Tibial artery (tissue), 4 donors: ENCODE measurements at regions not wholly inside any gene's neighbourhood (a gene's known extent, or its start where the extent isn't known, plus 50 kb on each side); places are given as distances from the start of the nearest gene placed in this dataset.

ENCODE experiments used
- DNase-seq, 2 donors: peaks; one replicate each; pipeline ENCODE4 v3.0.0-alpha.2; 2019
- H3K27ac ChIP-seq, 2 donors: fragments of 200-600 bp; sonication (generic) in 1 of 2; 1 replicate in 1 of 2; 2 replicates in 1 of 2; pipeline ENCODE4 v1.5.1; 2018 to 2019; ENCODE audit warnings: mild to moderate bottlenecking in 1 of 2
- H3K27me3 ChIP-seq, 2 donors: fragments of 200-600 bp; sonication (generic) in 1 of 2; one replicate each; pipeline versions ENCODE4 v1.5.1 to v1.6.0; 2016 to 2019
- H3K36me3 ChIP-seq, 3 donors: fragments of 200-600 bp; sonication (generic) in 2 of 3; one replicate each; pipeline ENCODE4 v1.5.1; 2016 to 2019; ENCODE audit warnings: mild to moderate bottlenecking in 2 of 3
- H3K4me1 ChIP-seq, 4 donors: fragments of 200-600 bp; sonication (generic) in 2 of 4; 1 replicate in 3 of 4; 2 replicates in 1 of 4; pipeline ENCODE4 v1.5.1; 2016 to 2019
- H3K4me3 ChIP-seq, 2 donors: fragments of 200-600 bp; sonication (generic) in 1 of 2; 1 replicate in 1 of 2; 2 replicates in 1 of 2; pipeline ENCODE4 v1.5.1; 2018 to 2019; ENCODE audit warnings: mild to moderate bottlenecking in 2 of 2
- H3K9me3 ChIP-seq, 3 donors: fragments of 200-600 bp; sonication (generic) in 1 of 3; one replicate each; pipeline ENCODE4 v1.5.1; 2016 to 2019
- intact Hi-C: fragments of 100-400 bp; cut with DNase I; formaldehyde crosslinking; loops from one replicate; pipeline ENCODE4 v1.15.0; 2023; ENCODE audit warnings: low total_unique reads
- TF ChIP-seq, protein P1 (sequence below), 2 experiments: fragments of 200-600 bp in 1 of 2; fragments of 450-650 bp in 1 of 2; IDR thresholded peaks; one replicate each; pipeline ENCODE4 v1.5.1; 2017 to 2019; ENCODE audit warnings: antibody characterized with exemption in 2 of 2, mild to moderate bottlenecking in 1 of 2, moderate library complexity in 1 of 2

- intact Hi-C loops, result no loop called here
- no peaks in the 10 kb centered on the region for H3K4me1 ChIP-seq
- TF ChIP-seq, protein P1, sequence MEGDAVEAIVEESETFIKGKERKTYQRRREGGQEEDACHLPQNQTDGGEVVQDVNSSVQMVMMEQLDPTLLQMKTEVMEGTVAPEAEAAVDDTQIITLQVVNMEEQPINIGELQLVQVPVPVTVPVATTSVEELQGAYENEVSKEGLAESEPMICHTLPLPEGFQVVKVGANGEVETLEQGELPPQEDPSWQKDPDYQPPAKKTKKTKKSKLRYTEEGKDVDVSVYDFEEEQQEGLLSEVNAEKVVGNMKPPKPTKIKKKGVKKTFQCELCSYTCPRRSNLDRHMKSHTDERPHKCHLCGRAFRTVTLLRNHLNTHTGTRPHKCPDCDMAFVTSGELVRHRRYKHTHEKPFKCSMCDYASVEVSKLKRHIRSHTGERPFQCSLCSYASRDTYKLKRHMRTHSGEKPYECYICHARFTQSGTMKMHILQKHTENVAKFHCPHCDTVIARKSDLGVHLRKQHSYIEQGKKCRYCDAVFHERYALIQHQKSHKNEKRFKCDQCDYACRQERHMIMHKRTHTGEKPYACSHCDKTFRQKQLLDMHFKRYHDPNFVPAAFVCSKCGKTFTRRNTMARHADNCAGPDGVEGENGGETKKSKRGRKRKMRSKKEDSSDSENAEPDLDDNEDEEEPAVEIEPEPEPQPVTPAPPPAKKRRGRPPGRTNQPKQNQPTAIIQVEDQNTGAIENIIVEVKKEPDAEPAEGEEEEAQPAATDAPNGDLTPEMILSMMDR (IDR thresholded peaks at IDR 0.05), result no peak
- no peak for DNase-seq
- no peaks in the 10 kb centered on the region for H3K27me3 ChIP-seq
- H3K9me3 ChIP-seq, result no peaks in the 10 kb centered on the region
- H3K36me3 ChIP-seq, result no peaks in the 10 kb centered on the region
- H3K27ac ChIP-seq, result no peak overlapping the region
- H3K4me3 ChIP-seq, result no peak overlapping the region
Observed at GRCh38 chr2:8592736-8593135, 89.1 kb upstream of the ID2 start.

GRCh38 chr2:8593243-8593642 lies 88.6 kb upstream of the ID2 start:
- Histone ChIP-seq H3K27ac (no peak overlapping the region), H3K9me3 (no peaks in the 10 kb centered on the region), H3K4me3 (no peak overlapping the region), H3K27me3 (no peaks in the 10 kb centered on the region), H3K4me1 (no peaks in the 10 kb centered on the region), H3K36me3 (no peaks in the 10 kb centered on the region)
- TF ChIP-seq, protein P1 (IDR thresholded peaks at IDR 0.05), result no peak
- intact Hi-C loops, result no loop called here
- no peak for DNase-seq

DNA sequence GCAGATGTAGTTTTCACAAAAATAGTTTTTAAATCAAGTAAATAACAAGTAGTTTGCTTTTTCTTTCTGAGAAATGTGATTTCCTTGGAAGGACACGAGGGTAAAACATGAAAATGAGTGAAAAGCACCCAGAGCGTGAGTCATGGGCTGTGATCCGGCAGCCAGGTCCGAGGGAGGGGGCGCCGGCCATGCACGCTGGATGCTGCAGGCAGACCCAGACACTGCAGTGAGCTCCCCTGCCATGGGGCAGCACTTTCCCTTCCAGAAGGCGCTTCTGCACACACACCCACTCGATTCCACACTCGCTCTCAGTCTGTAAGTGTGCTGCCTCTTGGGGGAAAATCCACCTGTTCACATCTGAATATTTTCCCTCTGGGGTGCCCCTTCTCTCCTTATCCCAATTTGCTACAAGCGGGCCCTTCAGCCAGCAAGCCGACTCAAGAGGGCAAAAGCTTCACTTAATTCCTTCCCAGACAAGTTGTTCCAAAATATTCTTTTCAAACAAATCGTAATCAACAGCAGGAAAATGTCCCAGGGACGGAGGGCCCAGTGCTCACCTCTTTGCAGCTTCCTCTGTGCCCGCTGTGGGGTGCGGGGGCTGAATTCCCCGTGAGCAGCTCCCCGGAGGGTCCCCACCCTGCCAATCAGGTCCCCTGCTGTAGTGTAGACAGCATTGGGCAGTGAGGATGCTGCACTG lies 87.0 kb upstream of the ID2 start:
- TF ChIP-seq, protein P1 (IDR thresholded peaks at IDR 0.05), result no peak
- no peaks in the 10 kb centered on the region for H3K36me3 ChIP-seq
- no peaks in the 10 kb centered on the region for H3K4me1 ChIP-seq
- no peak for DNase-seq
- H3K9me3 ChIP-seq, result no peaks in the 10 kb centered on the region
- H3K4me3 ChIP-seq, result no peak overlapping the region
- H3K27ac ChIP-seq, result no peak overlapping the region
- intact Hi-C loops, result no loop called here
- no peaks in the 10 kb centered on the region for H3K27me3 ChIP-seq

GRCh38 chr2:8595428-8595805 lies 86.4 kb upstream of the ID2 start:
- DNase-seq, result no peak
- no peaks in the 10 kb centered on the region for H3K9me3 ChIP-seq
- intact Hi-C loops, result no loop called here
- no peaks in the 10 kb centered on the region for H3K36me3 ChIP-seq
- no peaks in the 10 kb centered on the region for H3K4me1 ChIP-seq
- H3K27ac ChIP-seq, result no peak overlapping the region
- H3K4me3 ChIP-seq, result no peak overlapping the region
- no peaks in the 10 kb centered on the region for H3K27me3 ChIP-seq
- TF ChIP-seq, protein P1 (IDR thresholded peaks at IDR 0.05), result no peak

DNA sequence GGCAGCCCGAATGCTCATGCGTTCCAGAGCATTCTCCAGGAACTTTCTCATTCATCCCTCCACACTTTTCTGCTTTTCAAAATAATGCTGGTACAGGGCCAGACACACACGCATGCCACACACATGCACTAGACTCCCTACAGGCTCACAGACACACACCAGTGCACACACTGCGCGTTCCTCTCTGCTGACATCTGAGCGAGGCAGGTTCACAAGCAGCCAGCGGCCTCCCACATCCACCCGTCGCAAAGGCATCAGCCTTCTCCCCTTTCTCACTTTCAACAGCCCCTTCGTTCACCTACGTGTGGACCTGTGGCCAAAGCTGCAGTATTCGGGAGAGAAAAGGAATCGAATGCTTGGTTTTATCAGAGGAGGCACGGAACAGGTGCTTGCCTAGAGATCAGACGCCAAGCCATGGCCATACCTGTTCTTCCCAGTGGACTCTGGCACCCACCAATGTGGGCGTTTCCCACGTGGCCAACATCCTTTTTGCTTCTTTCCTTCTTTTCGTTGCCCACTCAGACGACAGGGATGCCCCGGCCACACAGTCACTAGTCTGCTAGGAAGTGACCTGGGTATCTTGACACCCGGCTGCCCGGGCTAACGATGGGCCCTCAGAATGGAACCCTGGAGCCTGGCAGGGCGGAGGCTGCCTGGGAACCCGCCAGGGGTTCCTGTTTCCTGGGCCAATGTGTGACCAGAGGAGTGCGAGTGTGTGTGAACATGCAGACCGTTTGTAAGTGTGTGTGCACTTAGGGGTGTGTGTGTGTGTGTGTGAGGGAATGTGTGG lies 85.8 kb upstream of the ID2 start:
- no peaks in the 10 kb centered on the region for H3K36me3 ChIP-seq
- TF ChIP-seq, protein P1 (IDR thresholded peaks at IDR 0.05), result no peak
- no peak for DNase-seq
- no peak overlapping the region for H3K4me3 ChIP-seq
- intact Hi-C loops, result no loop called here
- H3K9me3 ChIP-seq, result no peaks in the 10 kb centered on the region
- no peaks in the 10 kb centered on the region for H3K27me3 ChIP-seq
- H3K4me1 ChIP-seq, result no peaks in the 10 kb centered on the region
- no peak overlapping the region for H3K27ac ChIP-seq
